Fibroblast of the conjunctiva (primary cell): ENCODE measurements at regions not wholly inside any gene's neighbourhood (a gene's known extent, or its start where the extent isn't known, plus 50 kb on each side); places are given as distances from the start of the nearest gene placed in this dataset.

Experiments used
- DNase-seq: peaks from one replicate; pipeline ENCODE4 v3.0.0-alpha.2; 2010; ENCODE audit warnings: low read depth

DNA sequence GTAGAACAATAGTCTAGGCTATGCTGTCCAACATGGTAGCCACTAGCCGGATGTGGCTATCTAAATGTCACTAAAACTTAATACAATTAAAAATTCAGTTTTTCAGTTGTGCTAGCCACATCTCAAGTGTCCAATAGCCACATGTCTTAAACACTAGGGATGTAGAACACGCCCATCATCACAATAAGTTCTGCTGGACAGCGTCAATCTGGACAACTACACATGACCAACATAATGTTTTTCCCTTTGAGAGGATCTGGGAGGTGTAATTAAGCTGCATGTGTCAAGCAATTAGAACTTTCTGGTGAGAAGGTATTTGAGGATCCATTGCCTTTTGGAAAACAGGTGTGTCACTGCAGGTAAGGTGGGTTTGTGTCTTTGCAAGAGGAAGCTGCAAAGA lies 424.6 kb upstream of the WWC1 start:
- DNase-seq: no peak

- no peak for DNase-seq
These were observed 424.2 kb upstream of the WWC1 start for GRCh38 chr5:167867281-167867680.

GRCh38 chr5:167869125-167869524 lies 422.3 kb upstream of the WWC1 start:
- no peak for DNase-seq

- no peak for DNase-seq
These were observed 421.4 kb upstream of the WWC1 start for GRCh38 chr5:167870055-167870454.

- no peak for DNase-seq
These were observed 420.4 kb upstream of the WWC1 start for GRCh38 chr5:167871091-167871490.

GRCh38 chr5:167872791-167873190 lies 418.7 kb upstream of the WWC1 start:
- DNase-seq: no peak

DNA sequence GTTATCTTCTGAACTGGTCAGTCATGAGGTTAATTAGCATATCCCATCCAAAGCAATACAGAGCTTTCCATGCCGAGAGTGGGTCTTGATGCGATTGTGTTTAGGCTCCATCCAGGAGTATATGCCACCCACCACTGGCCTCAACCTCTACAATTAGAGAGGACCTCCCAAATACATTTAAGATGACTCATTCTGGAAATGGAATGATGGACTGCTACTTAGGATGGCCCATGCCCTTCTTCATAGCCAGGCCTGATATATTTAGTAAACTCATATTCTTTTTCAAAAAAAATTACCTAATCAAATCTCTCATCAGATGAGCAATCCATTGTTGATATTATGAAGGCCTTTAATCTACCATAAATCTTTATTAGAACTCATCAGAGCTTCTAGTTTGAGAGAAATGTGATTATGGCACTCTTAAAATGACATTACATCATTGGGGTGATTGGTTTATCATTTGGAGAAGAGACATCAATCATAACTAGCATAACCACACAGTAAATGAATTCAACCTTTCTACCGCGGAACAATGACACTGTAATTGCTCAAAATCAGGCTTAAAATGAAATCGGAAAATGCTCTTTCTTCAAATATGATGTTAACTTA lies 414.2 kb upstream of the WWC1 start:
- no peak for DNase-seq

- DNase-seq: no peak
These were observed 413.5 kb upstream of the WWC1 start for GRCh38 chr5:167877924-167878323.

DNA sequence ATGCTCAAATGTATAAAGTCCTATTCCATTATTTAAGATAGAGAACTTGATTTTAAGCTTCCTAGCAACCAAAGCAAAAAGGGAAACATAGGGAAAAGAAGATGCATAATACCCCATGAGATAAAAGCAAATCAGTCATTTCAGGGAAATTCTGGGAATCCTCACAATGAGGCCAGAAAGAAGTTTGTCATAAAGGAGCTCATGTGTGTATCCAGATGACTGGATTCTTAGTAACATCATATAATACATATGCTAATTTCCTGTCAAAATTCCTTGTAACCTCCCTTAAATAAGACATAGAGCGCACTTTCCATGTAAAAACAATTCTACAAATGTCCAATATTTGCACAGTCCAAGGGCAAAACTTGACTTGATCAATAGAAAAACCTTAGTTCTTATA lies 411.0 kb upstream of the WWC1 start:
- DNase-seq: no peak

GRCh38 chr5:167881041-167881440 lies 410.4 kb upstream of the WWC1 start:
- no peak for DNase-seq

DNA sequence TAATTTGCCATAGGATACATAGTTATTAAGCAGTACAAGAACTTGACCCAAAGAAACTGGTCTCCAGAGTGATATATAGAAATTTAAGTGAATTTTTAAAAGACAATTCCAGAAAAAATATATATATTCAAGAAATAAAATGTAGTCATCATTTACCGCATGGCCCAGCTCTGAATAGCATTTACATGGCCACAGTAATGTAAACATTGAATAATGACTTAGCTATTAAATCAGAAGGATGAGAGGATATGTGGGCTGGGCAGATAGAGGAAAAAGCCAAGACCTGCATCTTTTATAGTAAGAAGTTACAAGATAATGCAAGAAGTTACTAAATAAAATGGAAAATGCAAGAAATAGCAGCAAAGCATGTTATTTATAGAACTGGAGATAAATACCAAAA lies 405.2 kb upstream of the WWC1 start:
- no peak for DNase-seq

DNA sequence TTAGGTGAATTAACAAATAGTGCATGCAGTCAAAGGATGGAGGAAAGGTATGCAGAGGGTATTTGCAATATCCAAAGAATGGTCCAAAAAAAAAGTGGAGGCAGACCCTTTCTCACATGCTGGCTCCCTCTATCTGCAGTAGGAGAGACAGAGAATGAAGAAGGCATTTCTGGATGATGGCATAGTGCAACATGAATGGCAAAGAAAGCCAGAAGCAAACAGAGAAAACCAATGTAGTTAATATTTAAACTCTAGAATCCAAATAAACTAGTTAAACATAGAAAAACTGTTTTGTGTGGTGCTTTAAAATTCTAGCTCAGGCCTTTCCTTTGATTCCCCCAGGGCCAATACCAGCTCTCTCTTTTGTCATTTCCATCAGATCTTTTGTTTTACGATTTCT lies 403.1 kb upstream of the WWC1 start:
- no peak for DNase-seq

- DNase-seq: no peak
These were observed 402.2 kb upstream of the WWC1 start for GRCh38 chr5:167889276-167889675.

DNA sequence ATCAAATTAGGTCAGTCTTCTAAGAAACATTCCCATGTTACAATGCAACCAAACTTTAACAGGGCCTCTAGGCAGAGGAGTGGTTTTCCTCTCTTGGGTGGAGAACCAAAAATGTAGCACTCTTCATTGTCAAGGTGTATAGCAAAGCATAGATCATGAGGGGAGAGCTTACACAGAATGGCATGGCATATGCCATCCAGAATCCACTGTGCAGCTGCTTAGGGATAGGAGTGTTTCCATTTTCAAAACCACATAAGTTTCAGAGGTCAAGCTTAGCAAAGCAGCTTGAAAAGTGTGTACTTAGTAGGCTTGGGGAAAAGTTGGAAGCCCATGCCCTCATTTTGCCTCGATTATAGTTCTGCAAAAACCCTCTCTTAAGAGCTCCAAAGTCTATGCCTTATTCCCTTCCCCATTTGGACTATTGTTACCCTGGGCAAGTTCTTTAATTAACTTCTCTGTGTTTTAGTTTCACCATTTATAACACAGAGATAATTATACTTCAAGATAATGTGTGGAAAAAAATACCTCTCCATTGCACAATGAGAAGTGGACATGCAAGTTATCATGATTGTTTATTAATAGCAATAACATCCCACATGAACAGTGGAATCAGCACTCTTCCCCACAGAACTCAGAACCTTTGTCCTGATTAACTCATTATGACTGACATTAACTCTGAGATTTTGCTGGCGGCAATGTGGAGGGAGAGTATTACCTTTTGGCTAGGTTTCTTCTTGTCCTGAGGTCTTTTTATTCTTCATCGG lies 398.9 kb upstream of the WWC1 start:
- no peak for DNase-seq

GRCh38 chr5:167893271-167893670 lies 398.2 kb upstream of the WWC1 start:
- DNase-seq: no peak

DNA sequence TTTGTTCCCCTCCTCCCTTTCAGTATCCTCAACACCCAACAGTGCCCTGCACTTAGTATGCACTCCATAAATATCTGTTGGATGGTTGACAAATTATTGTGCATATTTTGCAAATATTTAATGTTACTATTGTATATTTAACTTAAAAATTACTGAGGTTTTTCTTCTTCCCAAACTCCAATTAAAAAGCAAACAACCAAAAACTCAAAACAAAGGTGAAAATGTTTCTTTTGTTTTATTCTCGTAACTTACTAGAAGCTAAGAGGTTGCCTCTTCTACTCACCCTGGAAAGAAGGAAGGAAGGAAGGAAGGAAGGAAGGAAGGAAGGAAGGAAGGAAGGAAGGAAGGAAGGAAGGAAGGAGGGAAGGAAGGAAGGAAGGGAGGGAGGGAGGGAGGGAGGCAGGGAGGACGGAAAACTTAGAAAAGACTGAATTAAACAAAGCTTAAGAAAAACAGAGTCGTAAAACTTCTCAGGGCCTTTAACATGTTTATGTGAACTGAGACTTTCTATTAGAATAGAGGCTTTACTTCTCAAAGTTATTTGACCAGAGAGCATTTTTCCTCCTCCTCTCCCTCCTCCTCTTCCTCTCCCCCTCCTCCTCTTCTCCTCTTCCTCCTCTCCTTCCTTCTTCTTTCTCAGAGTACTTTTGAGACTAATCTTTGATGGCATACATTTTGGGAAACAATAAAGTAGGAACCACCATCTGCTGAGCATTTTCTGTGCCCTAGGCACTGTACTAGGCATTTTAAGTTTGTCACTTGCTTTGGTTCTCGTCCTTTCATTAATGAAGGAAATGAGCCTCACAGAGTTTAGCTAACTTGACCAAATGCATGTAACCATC lies 396.6 kb upstream of the WWC1 start:
- DNase-seq: no peak

DNA sequence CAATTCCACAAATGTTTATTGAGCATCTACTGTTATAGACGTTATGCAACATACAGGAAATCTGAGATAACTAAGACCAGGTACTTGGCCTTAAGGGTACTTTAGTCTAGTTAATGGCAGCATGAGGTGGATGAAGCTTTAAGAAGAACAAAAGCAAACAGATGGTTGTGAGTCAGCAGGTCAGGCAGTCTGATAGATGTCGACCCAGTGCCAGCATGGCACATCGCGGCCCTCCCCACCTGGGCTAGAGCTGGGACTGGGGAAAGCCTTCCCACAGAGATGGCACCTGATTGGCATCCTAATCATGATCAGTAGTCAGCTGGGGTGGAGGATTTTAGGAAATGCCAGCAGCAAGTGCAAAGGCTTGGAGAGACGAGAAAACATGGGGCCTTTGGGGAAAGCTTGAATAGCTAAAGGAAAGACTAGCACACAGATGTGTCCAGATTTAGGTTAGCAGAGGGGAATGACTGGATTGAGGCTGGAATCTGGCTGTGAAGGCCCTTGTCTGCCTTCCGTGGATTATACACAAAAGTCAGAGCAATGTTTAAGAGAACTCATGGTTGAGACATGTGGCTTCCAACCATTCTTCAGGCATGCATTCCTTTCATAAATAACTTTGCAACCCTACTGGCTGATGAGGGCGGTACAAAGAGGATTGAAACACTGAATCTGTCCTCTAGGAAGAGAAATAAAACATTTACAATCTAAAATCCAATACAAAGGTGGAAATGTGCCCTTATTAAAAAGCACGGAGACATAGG lies 395.4 kb upstream of the WWC1 start:
- DNase-seq: no peak

DNA sequence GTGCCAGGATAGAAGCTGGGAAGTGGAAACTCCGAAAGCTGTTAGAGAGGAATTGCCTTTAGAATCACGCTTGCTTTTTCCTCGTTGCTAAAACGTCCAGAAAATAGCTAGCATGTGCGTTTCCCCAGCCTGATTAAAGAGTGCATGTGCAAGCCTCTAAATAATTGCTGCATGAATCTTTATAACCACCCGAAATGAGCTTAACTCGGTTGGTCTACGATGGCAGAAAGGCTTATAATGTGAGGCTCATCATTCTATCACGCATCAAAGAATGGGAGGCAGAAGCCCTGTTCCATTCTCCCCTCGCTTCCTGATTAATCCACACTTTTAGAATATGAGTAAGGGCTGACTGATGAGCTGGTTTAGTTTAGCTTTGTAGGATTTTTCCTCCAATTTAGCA lies 394.6 kb upstream of the WWC1 start:
- DNase-seq: no peak

GRCh38 chr5:167897371-167897770 lies 394.1 kb upstream of the WWC1 start:
- DNase-seq: no peak

DNA sequence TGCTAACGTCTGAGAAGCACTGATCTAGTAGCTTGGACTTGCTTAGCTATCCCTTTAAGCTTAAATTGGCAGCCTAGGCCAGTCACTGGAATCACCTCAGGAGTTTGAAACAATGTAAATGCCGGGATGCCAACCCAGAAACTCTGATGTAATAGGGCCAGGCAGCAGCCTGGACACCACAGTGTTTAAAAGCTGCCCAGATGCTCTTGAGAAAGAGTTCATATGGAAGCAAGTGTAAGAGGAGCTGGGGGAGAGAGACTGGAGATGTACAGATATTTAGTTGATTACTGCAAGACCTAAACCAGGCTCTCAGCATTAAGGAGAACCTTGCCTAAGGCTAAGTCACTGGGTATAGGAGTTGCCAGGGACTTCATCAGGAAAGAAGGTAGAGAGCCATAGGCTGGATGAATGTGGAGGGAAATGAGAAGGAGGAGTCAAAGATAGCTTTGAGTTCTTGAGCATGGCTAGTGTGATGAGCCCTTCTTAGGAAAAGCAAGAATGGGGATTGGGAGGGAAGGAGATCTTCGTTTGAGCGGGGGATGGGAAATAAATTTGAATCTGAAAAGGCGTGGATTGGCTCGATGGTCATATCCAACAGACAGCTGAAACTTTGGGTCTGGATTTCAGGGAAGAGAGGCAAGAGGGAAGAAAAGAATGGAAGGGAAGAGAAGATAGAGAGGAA lies 392.9 kb upstream of the WWC1 start:
- no peak for DNase-seq

DNA sequence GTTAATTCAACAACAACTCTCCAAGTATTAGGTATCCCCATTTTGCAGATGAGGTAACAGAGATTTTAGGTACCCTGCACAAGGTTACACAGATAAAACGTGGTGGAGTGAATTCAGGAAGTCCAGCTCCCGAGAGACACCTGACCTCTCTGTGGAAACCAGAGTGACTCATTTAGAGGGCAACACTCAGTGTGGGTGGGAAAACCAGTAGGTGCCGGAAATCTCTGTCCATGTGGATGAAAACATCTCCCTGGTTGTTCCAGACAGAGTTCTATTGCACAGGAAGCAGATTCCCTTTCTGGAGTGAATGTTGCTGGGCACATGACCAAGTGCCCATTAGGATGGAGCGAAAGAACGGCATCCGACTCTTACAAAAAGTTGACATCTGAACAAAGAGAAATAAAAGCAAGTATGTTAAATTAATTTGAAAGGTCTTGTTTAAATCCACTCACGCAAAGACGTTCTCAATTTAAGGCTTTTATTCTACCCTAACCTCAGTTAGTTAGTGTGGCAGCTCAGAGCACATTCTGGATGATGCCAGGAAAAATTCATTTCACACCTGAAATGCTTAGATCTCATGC lies 391.9 kb upstream of the WWC1 start:
- no peak for DNase-seq
